ENCODE measurements at regions not wholly inside any gene's neighbourhood (a gene's known extent, or its start where the extent isn't known, plus 50 kb on each side); places are given as distances from the start of the nearest gene placed in this dataset.
"Not testable (repeated sequence)": the region's sequence is repeated elsewhere in the genome, so short reads cannot be mapped to it uniquely, and the experiment has no call there.

DNA sequence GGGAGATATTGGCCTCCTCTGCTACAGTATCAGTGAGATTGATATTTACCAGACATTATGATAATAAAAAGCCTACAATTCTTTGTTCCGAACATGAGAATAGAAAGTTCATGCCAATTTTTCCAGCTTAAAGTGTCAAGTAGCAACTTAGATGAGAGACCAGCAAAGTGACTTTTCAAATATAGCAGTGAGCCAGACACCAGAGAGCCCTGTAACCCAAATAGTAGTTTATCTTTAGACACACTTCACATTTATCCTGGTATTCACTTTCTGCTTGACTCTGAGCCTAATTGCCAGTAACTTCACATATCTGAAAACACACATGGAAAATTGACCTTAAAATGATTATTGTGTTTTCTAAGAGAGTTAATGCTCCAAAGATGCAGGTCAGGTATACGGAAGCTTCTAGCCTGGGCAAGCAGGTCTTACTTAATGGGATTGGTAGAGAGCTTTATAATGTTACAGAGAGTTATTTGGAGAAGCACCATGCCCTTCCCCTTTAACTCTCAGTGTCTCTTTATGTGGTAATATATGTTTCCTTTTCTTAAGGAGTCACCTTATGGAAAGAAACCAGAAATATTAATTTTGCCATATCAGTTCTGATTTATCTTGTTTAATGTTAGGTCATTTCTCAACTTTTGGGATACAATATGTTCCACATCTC is 852.3 kb upstream of the CHORDC1 start:
- no peaks in the 10 kb centered on the region for H3K36me3 ChIP-seq (ENCODE audit: control insufficient read depth, low read length)
- TF ChIP-seq EZH2phosphoT487 (IDR thresholded peaks at IDR 0.05; ENCODE audit: borderline replicate concordance, low read length) = no peak
- TF ChIP-seq, protein P1, sequence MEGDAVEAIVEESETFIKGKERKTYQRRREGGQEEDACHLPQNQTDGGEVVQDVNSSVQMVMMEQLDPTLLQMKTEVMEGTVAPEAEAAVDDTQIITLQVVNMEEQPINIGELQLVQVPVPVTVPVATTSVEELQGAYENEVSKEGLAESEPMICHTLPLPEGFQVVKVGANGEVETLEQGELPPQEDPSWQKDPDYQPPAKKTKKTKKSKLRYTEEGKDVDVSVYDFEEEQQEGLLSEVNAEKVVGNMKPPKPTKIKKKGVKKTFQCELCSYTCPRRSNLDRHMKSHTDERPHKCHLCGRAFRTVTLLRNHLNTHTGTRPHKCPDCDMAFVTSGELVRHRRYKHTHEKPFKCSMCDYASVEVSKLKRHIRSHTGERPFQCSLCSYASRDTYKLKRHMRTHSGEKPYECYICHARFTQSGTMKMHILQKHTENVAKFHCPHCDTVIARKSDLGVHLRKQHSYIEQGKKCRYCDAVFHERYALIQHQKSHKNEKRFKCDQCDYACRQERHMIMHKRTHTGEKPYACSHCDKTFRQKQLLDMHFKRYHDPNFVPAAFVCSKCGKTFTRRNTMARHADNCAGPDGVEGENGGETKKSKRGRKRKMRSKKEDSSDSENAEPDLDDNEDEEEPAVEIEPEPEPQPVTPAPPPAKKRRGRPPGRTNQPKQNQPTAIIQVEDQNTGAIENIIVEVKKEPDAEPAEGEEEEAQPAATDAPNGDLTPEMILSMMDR (IDR thresholded peaks at IDR 0.05; ENCODE audit: low read depth, low read length, poor library complexity, severe bottlenecking) = no peak
- peaks cover 16% of the 10 kb centered on the region for H3K4me1 ChIP-seq (ENCODE audit: control insufficient read depth, low read length)
- H3K27me3 ChIP-seq (ENCODE audit: control insufficient read depth, low read length) = no peaks in the 10 kb centered on the region
- H3K79me2 ChIP-seq (ENCODE audit: control insufficient read depth, low read length) = no peaks in the 10 kb centered on the region
- H3K9me2 ChIP-seq (replicated peaks; ENCODE audit: control insufficient read depth, low read length) = no peaks in the 10 kb centered on the region
- no peak overlapping the region for H3K27ac ChIP-seq (ENCODE audit: low read depth, low read length)
- H4K20me1 ChIP-seq (ENCODE audit: control insufficient read depth, insufficient read depth, low read depth, low read length) = no peaks in the 10 kb centered on the region
- peaks cover 11% of the 10 kb centered on the region for H3F3A ChIP-seq (ENCODE audit: control insufficient read depth, insufficient read depth)
- no peaks in the 10 kb centered on the region for H3K9me3 ChIP-seq (ENCODE audit: control insufficient read depth, insufficient read depth, low read length)
- no peak overlapping the region for H3K4me3 ChIP-seq (ENCODE audit: low read length)
- no peak overlapping the region for H3K4me2 ChIP-seq (ENCODE audit: low read length)

DNA sequence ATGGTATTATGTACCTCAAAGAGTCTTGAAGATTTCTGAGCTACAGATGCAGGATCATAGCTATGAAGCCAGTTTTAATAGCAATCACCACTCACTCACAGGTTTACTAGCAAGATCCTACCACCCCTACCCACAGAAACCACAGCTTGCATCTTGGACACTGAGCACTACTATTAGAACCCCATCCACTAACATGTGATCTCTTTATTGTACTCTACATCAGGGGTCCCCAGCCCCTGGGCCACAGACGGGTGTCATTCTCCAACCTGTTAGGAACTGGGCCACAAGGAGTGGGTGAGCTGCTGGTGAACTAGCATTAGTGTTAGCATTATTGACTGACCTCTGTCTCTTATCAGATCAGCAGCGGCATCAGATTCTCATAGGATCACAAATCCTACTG is 844.8 kb upstream of the CHORDC1 start:
- Histone ChIP-seq H3K4me2 (ENCODE audit: low read length) (no peak overlapping the region), H3K9me3 (ENCODE audit: control insufficient read depth, insufficient read depth, low read length) (no peaks in the 10 kb centered on the region), H3K27me3 (ENCODE audit: control insufficient read depth, low read length) (no peaks in the 10 kb centered on the region), H3K79me2 (ENCODE audit: control insufficient read depth, low read length) (no peaks in the 10 kb centered on the region), H3K9me2 (replicated peaks; ENCODE audit: control insufficient read depth, low read length) (no peaks in the 10 kb centered on the region), H3K4me1 (ENCODE audit: control insufficient read depth, low read length) (no peaks in the 10 kb centered on the region), H3K4me3 (ENCODE audit: low read length) (no peak overlapping the region), H3K27ac (ENCODE audit: low read depth, low read length) (no peak overlapping the region), H4K20me1 (ENCODE audit: control insufficient read depth, insufficient read depth, low read depth, low read length) (no peaks in the 10 kb centered on the region), H3F3A (ENCODE audit: control insufficient read depth, insufficient read depth) (no peaks in the 10 kb centered on the region), H3K36me3 (ENCODE audit: control insufficient read depth, low read length) (no peaks in the 10 kb centered on the region)
- TF ChIP-seq, protein P1 (IDR thresholded peaks at IDR 0.05; ENCODE audit: low read depth, low read length, poor library complexity, severe bottlenecking) = no peak
- no peak for TF ChIP-seq EZH2phosphoT487 (IDR thresholded peaks at IDR 0.05; ENCODE audit: borderline replicate concordance, low read length)

DNA sequence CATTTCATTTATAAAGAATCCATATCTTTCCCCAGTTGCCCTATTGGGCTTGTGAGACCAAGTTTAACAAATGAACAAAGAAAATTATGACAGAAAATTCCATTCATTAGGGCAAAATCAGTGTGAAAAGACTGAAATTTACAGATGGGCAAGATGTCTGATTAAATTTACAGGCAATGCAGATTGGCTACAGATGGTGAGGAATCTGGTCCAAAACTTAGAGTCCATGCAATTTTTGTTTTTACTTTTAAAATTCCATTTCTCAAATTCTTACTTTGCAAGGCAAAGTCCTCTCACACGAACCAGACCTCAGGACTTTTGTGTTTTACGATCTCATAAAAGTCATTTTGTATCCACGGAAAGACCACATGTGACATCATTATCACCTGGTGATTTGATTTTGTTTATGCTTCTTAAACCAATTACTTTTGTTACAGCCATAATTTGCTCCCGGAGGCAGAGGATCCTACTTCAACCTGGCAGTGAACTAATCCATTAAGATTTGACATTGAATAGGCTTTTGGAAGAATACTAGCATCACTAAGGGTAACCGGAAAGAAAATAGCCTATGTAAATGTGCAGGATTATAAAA is 843.7 kb upstream of the CHORDC1 start:
- H3K9me3 ChIP-seq (ENCODE audit: control insufficient read depth, insufficient read depth, low read length) = no peaks in the 10 kb centered on the region
- no peak overlapping the region for H3K4me3 ChIP-seq (ENCODE audit: low read length)
- H3K79me2 ChIP-seq (ENCODE audit: control insufficient read depth, low read length) = no peaks in the 10 kb centered on the region
- H3K4me2 ChIP-seq (ENCODE audit: low read length) = no peak overlapping the region
- no peaks in the 10 kb centered on the region for H4K20me1 ChIP-seq (ENCODE audit: control insufficient read depth, insufficient read depth, low read depth, low read length)
- no peaks in the 10 kb centered on the region for H3F3A ChIP-seq (ENCODE audit: control insufficient read depth, insufficient read depth)
- TF ChIP-seq, protein P1 (IDR thresholded peaks at IDR 0.05; ENCODE audit: low read depth, low read length, poor library complexity, severe bottlenecking) = no peak
- no peak for TF ChIP-seq EZH2phosphoT487 (IDR thresholded peaks at IDR 0.05; ENCODE audit: borderline replicate concordance, low read length)
- no peaks in the 10 kb centered on the region for H3K9me2 ChIP-seq (replicated peaks; ENCODE audit: control insufficient read depth, low read length)
- H3K4me1 ChIP-seq (ENCODE audit: control insufficient read depth, low read length) = no peaks in the 10 kb centered on the region
- H3K36me3 ChIP-seq (ENCODE audit: control insufficient read depth, low read length) = no peaks in the 10 kb centered on the region
- no peak overlapping the region for H3K27ac ChIP-seq (ENCODE audit: low read depth, low read length)
- no peaks in the 10 kb centered on the region for H3K27me3 ChIP-seq (ENCODE audit: control insufficient read depth, low read length)

DNA sequence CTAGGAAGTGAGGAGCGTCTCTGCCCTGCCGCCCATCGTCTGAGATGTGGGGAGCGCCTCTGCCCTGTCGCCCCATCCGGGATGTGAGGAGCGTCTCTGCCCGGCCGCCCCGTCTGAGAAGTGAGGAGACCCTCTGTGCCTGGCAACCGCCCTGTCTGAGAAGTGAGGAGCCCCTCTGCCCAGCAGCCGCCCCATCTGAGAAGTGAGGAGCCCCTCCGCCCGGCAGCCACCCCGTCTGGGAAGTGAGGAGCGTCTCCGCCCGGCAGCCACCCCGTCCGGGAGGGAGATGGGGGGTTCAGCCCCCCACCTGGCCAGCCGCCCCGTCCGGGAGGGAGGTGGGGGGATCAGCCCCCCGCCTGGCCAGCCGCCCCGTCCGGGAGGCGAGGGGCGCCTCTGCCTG is 840.5 kb upstream of the CHORDC1 start:
- not testable (repeated sequence) for H3K4me3 ChIP-seq (ENCODE audit: low read length); H3F3A ChIP-seq (ENCODE audit: control insufficient read depth, insufficient read depth); H3K27ac ChIP-seq (ENCODE audit: low read depth, low read length); H4K20me1 ChIP-seq (ENCODE audit: control insufficient read depth, insufficient read depth, low read depth, low read length); H3K4me2 ChIP-seq (ENCODE audit: low read length); H3K9me3 ChIP-seq (ENCODE audit: control insufficient read depth, insufficient read depth, low read length); H3K9me2 ChIP-seq (replicated peaks; ENCODE audit: control insufficient read depth, low read length); H3K36me3 ChIP-seq (ENCODE audit: control insufficient read depth, low read length); H3K79me2 ChIP-seq (ENCODE audit: control insufficient read depth, low read length); H3K4me1 ChIP-seq (ENCODE audit: control insufficient read depth, low read length); H3K27me3 ChIP-seq (ENCODE audit: control insufficient read depth, low read length)

Data from DOHH2 (cell line).